Fibroblast of lung (primary cell): ENCODE measurements at regions not wholly inside any gene's neighbourhood (a gene's known extent, or its start where the extent isn't known, plus 50 kb on each side); places are given as distances from the start of the nearest gene placed in this dataset.

Experiments
- DNase-seq, 2 donors: peaks; one replicate each; pipeline versions ENCODE4 v3.0.0 to v3.0.0-alpha.2; 2010; ENCODE audit warnings: low read depth in 2 of 2
- H2AFZ ChIP-seq: 2 replicates; pipeline ENCODE4 v1.5.1; 2012; ENCODE audit warnings: low read length, control low read depth, inconsistent platforms
- H3K27ac ChIP-seq: 2 replicates; pipeline ENCODE4 v1.5.1; 2011; ENCODE audit warnings: low read length, control low read depth; ENCODE audit not compliant: insufficient read depth
- H3K27me3 ChIP-seq: 2 replicates; pipeline ENCODE4 v1.5.1; 2011; ENCODE audit warnings: mild to moderate bottlenecking, low read length; ENCODE audit not compliant: control insufficient read depth, insufficient read depth
- H3K36me3 ChIP-seq: 2 replicates; pipeline ENCODE4 v1.5.1; 2011; ENCODE audit warnings: low read length; ENCODE audit not compliant: control insufficient read depth, insufficient read depth
- H3K4me1 ChIP-seq: 2 replicates; pipeline ENCODE4 v1.5.1; 2011; ENCODE audit warnings: low read length; ENCODE audit not compliant: control insufficient read depth, insufficient read depth; ENCODE audit errors: extremely low read depth
- H3K4me2 ChIP-seq: 2 replicates; pipeline ENCODE4 v1.5.1; 2011; ENCODE audit warnings: low read length, control low read depth; ENCODE audit not compliant: insufficient read depth; ENCODE audit errors: extremely low read depth
- H3K4me3 ChIP-seq, 4 experiments: fragments of 200-600 bp in 1 of 4; sonication (generic) in 1 of 4; replicated peaks in 1 of 4; 2 replicates each; pipeline ENCODE4 v1.5.1; 2011 to 2016; ENCODE audit warnings: low read length in 4 of 4, low read depth in 3 of 4, mild to moderate bottlenecking in 3 of 4, control low read depth in 2 of 4, inconsistent platforms in 1 of 4, mixed read lengths in 1 of 4; ENCODE audit not compliant: insufficient read depth in 1 of 4; ENCODE audit errors: control extremely low read depth in 1 of 4
- H3K79me2 ChIP-seq: 2 replicates; pipeline ENCODE4 v1.5.1; 2012; ENCODE audit warnings: mild to moderate bottlenecking, low read length, inconsistent platforms; ENCODE audit not compliant: control insufficient read depth, insufficient read depth
- H3K9ac ChIP-seq: 2 replicates; pipeline ENCODE4 v1.5.1; 2011; ENCODE audit warnings: mild to moderate bottlenecking, low read length, control low read depth; ENCODE audit not compliant: insufficient read depth
- H3K9me3 ChIP-seq: 2 replicates; pipeline ENCODE4 v1.5.1; 2012; ENCODE audit warnings: low read depth, low read length; ENCODE audit not compliant: control insufficient read depth, insufficient read depth
- H4K20me1 ChIP-seq: 2 replicates; pipeline ENCODE4 v1.5.1; 2011; ENCODE audit warnings: low read length; ENCODE audit not compliant: control insufficient read depth, insufficient read depth; ENCODE audit errors: extremely low read depth
- CTCF ChIP-seq, 2 donors: IDR thresholded peaks in 1 of 2; conservative IDR thresholded peaks in 1 of 2; 1 replicate in 1 of 2; 2 replicates in 1 of 2; pipeline ENCODE4 v1.5.1; 2011 to 2012; ENCODE audit warnings: low read length in 2 of 2, control low read depth in 1 of 2, inconsistent platforms in 1 of 2, low read depth in 1 of 2, mild to moderate bottlenecking in 1 of 2
- EZH2 ChIP-seq: IDR thresholded peaks from 2 replicates; pipeline ENCODE4 v1.5.1; 2012; ENCODE audit warnings: low read length, control low read depth, mild to moderate bottlenecking; ENCODE audit errors: missing control alignments

- H3K27ac ChIP-seq = no peak overlapping the region
- H3K9ac ChIP-seq = no peak overlapping the region
- H4K20me1 ChIP-seq = no peaks in the 10 kb centered on the region
- no peak overlapping the region for H3K4me2 ChIP-seq
- no peaks in the 10 kb centered on the region for H3K36me3 ChIP-seq
- H3K4me1 ChIP-seq = no peaks in the 10 kb centered on the region
- no peaks in the 10 kb centered on the region for H3K79me2 ChIP-seq
- H2AFZ ChIP-seq = no peak overlapping the region
- no peaks in the 10 kb centered on the region for H3K9me3 ChIP-seq
- no peak for DNase-seq
- no peaks in the 10 kb centered on the region for H3K27me3 ChIP-seq
- H3K4me3 ChIP-seq = no peak overlapping the region
- no peak for TF ChIP-seq EZH2
- TF ChIP-seq CTCF (conservative IDR thresholded peaks at IDR 0.05 in 1 of 2, IDR thresholded peaks at IDR 0.05 in 1 of 2; ENCODE audit: low read depth in 1 of 2, low read length in 2 of 2) = no peak
These were observed 547.4 kb downstream of the SLC4A3 start for GRCh38 chr2:220174826-220175225.

DNA sequence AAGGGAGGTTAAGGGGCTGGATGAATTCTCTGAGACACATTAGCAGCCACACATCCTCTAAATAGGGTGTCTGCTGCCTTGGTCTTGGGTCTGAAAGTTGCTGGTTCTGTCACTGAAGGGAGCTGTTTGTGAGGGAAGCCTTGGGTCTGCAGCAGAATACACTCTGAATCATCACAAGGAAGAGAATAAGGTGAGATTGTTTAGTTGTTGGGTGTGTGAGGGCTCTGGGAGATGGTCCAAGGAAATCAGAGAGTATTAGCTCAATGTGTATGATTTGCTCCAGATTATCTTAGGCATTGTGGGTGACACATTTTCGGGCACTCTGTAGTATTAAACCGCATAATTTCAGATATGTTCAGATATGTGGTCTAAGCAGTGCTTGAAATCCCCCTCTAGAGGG lies 548.5 kb downstream of the SLC4A3 start:
- Histone ChIP-seq H3K36me3 (no peaks in the 10 kb centered on the region), H3K27ac (no peak overlapping the region), H4K20me1 (no peaks in the 10 kb centered on the region), H3K4me1 (no peaks in the 10 kb centered on the region), H3K27me3 (no peaks in the 10 kb centered on the region), H3K9ac (no peak overlapping the region), H3K9me3 (no peaks in the 10 kb centered on the region), H3K4me2 (no peak overlapping the region), H3K4me3 (no peak overlapping the region), H2AFZ (no peak overlapping the region), H3K79me2 (no peaks in the 10 kb centered on the region)
- TF ChIP-seq CTCF (conservative IDR thresholded peaks at IDR 0.05 in 1 of 2, IDR thresholded peaks at IDR 0.05 in 1 of 2; ENCODE audit: low read depth in 1 of 2, low read length in 2 of 2) (no peak), EZH2 (no peak)
- peak in 1 of 2 donors; percentile 23 for DNase-seq

GRCh38 chr2:220178991-220179695 lies 551.7 kb downstream of the SLC4A3 start:
- no peak for TF ChIP-seq EZH2
- no peak for TF ChIP-seq CTCF (conservative IDR thresholded peaks at IDR 0.05 in 1 of 2, IDR thresholded peaks at IDR 0.05 in 1 of 2; ENCODE audit: low read depth in 1 of 2, low read length in 2 of 2)
- DNase-seq = no peak
- Histone ChIP-seq H3K4me3 (no peak overlapping the region), H3K4me1 (no peaks in the 10 kb centered on the region), H3K9me3 (no peaks in the 10 kb centered on the region), H3K4me2 (no peak overlapping the region), H3K9ac (no peak overlapping the region), H2AFZ (no peak overlapping the region), H3K27me3 (no peaks in the 10 kb centered on the region), H4K20me1 (no peaks in the 10 kb centered on the region), H3K27ac (no peak overlapping the region), H3K79me2 (no peaks in the 10 kb centered on the region), H3K36me3 (no peaks in the 10 kb centered on the region)
